RPMI8226 (cell line): ENCODE measurements at regions not wholly inside any gene's neighbourhood (a gene's known extent, or its start where the extent isn't known, plus 50 kb on each side); places are given as distances from the start of the nearest gene placed in this dataset.

Source experiments
- DNase-seq: peaks from one replicate; pipeline ENCODE4 v3.0.0-alpha.2; 2015

DNA sequence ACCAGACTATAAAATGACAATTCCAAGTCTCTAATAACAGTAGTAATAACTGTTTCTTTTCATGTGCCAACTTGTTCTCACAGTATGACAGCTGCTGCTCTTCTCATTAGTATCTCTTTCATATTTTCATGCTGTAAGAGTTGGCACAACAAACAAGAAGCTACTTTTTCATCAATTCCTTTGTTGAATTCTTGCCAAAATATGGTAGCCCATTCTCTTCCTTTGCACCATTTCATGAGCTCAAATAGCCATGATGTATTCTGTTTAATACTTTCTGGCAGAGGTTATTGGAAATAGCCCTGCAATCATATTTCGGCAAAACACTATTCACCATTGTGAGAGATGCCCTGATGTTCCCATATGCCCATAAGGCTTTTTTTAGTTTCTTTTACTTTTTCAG is 1100.7 kb downstream of the TRHDE start:
- DNase-seq: no peak

DNA sequence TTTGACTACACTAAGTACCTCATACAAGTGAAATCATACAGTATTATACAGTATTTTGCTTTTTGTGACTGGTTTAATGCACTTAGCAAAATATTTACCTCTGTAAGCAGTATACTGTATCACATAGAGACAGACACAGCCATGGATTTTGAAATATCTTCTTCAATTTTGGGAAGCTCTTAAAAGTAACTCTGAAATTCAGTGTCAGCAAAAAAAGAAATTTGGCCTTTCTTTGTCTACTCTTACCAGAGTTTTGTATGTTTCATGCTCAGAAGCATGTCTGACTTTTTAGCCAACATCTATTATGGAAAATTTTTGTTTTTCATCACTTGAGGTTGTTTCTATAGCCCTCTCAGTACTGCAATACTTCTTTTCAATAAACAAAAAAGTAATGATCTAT is 1102.2 kb downstream of the TRHDE start:
- no peak for DNase-seq

DNA sequence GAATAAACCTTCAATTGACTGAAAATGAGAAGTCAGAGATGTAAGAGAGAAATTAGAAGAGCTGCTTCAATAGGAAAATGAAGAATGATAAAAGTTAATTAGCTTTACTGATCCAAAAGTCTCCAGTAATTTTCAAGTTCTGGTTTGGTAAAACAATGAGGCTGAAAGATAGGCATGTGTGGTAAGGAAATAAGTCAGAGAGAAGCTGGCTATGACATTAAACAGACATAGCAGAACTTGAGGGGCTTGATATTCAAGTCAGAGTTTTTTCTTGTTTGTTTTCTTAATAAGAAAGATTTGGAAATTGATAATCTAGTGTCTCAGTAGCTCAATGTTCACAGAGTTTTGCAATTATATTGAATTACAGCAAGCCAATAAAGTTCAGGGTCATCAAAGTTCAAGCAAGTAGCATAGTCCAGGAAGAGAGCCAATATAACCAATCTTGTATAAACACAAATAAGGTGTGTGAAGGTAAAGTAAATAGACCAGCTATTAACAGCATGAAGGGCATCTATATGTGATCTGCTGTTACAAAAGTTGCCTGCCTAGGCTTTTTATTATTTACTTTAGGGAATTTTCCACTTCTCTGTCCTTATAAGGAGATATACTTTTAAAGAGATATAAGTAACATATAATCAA is 1111.5 kb downstream of the TRHDE start:
- no peak for DNase-seq

DNA sequence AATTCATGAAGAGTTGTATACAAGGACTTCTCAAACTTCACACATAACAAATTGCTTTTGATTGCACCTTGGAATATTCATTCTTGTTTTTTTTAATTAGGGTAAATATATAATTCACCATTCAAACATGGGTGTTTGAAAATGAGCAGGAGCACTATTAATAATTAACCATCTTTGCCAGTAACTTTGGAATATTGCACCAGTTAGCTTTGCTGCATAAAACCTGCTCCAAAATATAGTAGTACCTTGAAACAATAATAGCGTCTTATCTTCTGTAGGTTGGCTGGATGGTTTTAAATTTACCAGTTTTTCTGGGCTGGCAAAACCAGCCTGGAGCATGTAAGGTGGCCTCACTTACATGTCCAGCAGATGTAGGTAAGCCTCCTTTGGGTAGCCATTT is 1112.4 kb downstream of the TRHDE start:
- DNase-seq: no peak

DNA sequence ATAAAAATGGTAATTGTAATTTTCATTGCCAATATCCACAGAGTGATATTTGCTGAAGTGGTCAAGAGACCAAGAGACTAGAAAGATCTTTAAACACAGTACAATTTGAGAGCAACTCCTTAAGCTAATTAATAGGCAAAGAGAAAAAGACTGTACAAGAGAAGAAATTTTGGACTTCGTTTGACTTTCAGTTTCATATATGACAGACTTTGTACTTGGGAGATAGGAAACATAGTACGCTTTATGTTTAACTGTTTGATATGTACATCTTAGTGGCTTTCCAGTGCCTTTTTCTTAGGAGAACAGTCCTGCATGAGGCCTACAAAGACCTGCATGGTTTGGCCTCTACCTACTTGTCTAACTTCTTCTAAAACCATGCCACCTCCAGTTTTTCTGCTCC is 1118.1 kb downstream of the TRHDE start:
- DNase-seq: no peak

DNA sequence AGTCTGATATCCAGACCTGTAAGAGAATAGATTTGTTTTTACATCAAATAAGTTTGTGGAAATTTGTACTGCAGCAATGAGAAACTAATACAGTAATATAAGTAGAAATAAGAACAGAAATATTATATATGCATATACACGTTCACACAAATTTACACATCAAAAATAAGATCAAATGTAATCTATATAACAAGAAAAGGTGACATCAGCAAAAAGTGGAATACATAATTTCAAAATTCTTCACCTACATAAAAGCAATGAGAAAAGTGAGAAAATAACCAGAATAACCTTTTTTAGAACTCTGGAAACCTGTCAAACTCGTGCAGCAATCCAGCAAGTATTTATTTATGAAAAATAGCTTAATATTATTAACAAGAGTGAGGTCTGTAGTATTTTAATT is 1124.6 kb upstream of the ATXN7L3B start:
- no peak for DNase-seq

DNA sequence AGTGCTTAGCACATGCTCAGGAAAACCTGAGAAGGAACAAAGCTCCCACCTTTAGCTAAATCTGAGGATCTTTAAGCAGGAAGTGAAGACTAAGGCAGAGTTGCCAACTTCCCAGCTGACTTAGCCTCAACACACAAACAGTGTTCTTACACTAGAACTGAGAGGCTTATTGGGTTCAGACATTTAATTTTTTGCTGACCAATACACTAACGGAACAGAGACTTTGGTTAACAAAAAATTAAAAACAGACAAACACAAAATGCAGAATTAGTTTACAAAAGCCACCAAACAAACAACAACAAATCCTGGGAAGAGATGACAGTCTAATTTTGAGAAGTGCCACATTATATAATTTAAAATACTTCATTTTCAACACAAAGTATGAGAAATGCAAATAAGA is 1123.7 kb upstream of the ATXN7L3B start:
- no peak for DNase-seq

DNA sequence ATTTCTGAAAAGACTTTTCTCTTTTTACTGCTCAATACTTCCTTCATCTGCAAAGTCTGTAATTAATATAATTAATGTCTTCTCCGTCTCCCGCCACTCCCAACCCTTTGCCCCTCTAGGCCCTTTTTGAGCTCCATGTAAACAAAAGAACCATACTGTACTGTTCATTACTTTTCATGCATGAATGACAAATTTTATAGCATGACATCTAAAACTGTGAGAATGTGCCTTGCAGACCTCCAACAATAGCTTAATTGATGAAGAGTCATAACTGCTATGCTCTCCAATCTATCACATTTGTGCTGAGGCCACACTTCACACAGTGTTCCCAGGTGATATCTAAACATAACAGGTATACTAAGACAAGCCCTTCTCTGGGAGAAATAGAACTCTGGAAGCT is 1122.7 kb upstream of the ATXN7L3B start:
- DNase-seq: no peak

DNA sequence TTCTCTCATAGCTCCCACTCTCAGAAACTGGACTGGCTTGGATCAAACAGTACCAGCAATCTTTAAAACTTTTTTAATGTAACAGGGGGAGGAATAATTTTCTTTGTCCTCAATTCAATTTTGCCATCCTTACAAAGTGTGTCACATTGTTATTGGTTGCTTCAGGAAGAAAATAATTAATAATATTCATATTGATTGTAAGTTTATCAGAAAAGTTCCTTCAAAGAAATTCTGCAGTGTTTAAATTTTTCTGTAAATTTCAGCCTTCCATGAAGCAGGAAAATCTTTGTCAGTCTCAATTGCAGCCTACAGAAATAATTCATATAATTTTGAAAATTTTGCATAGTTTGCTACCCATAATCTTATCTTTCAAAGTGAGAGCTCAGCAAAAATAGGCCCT is 1119.1 kb upstream of the ATXN7L3B start:
- no peak for DNase-seq

DNA sequence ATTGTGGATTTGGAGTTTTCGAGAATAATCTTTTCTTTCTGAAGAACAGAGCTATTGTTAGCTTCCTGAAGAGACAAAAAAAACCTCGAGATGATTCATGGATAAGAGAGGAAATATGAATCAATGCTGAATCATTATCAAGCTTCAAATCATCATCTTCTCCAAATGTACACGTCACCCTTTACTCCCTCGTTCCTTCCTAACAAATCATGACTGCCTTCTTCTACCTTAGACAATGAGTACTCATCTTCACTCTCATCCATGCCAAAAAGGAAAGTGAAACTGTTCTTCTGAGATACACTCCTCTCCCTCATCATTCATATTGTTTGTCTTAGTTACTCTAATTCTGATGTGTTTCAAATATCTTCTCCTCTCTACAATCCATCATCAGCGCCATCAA is 1115.8 kb upstream of the ATXN7L3B start:
- DNase-seq: peak; percentile 41

DNA sequence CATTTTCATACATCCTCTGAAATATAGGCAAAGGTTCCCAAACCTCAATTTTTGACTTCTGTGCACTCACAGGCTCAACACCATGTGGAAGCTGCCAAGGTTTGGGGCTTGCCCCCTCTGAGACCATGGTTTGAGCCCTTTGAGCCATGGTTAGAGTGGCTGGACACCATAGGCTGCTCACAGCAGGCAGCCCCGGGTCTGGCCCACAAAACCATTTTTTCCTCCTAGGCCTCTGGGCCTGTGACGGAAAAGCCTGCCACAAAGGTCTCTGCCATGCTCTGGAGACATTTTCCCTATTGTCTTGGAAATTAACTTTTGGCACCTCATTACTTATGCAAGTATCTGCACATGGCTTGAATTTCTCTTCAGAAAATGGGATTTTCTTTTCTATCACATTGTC is 1113.2 kb upstream of the ATXN7L3B start:
- DNase-seq: no peak

DNA sequence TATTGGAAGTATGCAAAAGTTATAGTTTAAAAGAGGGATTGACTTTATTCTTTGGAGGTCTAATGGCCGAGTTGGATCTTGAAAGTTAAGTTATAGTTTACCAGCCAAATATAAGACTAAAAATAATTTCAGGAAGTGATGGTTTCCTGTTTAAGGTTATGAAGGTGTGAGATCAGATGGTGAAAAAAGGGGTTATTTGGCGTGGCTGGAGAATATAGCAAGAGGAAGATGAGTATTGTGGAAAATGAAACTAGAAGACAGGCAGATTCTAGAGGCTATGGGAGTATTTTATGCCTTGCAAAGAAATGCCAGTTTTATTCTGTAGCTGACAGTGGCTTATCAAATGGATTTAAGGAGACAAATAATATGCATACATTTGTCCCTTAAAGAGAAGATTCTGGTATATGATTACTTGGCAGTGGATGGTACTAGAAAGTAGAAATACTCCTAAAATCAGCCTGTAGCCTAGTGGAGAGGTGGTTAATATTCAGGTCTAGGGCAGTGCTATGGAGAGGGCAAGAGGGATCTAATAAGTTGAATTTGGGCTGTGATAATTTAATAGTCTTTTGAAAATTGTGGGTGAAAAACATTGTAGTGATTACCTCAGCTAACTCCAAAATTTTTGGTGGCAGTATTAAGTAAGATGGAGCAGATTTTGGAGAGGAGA is 1091.8 kb upstream of the ATXN7L3B start:
- peak; percentile 67 for DNase-seq

DNA sequence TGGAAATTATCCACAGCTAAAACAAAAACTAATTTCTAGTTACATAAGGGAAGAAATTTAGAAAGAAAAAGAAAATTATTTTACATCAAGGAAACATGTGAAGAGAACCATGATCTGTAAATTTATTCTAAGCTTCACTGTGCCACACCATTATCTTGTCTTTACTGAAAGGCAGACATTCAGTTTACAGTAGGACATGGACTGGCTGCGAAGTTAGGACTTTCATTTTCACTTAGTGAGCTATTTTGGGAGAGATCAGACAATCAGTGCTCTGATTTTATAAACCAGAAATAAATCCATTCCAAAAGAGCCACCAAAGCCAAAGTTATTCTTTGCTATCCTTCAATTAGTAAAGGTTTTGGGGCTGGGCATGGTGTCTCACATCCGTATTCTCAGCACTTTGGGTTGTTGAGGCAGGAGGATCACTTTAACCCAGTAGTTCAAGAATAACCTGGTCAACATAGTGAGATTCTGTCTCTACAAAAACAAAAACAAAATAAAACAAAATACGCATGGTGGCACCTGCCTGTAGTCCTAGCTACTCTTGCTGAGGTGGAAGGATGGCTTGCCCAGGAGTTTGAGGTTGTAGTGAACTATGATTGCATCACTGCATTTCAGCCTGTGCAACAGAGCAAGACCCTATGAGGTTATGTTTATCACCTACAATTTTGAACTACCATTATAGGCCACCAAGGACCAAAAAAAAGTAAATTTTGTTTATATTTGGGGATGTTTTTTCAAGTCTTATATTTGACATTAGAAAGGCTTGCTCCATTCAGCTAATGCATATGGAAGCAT is 1084.8 kb upstream of the ATXN7L3B start:
- DNase-seq: peak; percentile 54

DNA sequence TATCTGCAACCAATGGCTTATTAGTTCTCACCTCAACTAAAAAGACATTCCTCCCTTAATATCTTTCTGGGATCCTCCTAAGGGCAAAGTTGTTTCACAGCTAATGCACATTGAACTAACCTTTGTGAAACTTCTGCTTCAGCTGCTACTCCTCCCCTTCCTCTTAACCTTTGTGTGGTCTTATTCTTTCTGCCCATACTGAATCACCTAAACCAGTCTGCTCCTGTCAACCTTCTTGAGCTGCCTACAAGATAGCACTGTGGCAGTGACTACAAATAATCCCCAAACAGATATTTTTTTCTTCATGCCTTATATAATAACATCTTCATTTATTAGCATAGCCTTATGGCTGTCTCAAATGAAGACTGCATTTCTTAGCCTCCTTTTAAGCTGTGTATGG is 1077.4 kb upstream of the ATXN7L3B start:
- no peak for DNase-seq

DNA sequence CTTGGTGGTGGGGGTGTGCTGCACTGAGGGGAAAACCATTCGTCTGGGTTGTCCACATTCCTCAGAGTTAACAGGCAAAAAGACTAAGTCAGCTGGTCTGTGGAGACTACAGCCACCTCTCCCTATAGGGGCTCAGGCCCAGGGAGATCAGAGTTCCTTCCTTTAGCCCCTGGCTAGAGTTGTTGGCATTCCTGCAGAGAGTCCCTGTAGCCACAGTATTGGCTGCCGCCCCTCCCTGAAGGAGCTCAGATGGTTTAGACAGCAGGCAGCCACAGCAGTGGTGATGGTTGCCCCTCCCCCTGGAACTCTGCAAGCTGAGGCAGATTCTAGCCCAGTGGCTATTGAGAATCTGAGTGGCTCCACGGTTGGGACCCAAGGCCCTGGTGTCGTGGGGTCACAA is 1072.5 kb upstream of the ATXN7L3B start:
- DNase-seq: no peak

DNA sequence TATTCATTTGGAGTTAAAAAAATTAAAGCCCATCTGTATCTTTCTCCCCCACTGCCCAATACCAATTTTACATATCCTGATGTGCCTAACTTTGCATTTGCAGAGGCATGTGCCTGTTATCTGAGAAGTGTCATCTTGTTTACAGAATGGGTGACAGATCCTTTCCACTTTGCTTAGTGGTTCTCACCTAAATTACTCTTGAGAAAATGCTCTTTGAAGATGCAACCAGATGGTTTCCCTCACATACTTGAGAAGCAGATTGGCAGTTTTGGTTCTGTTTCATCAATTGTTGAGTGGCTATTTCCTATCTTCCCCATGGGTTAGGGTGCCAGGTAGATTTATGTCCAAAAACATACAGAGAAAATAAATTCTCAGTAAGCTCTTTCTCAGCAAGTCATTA is 1051.4 kb upstream of the ATXN7L3B start:
- DNase-seq: no peak

DNA sequence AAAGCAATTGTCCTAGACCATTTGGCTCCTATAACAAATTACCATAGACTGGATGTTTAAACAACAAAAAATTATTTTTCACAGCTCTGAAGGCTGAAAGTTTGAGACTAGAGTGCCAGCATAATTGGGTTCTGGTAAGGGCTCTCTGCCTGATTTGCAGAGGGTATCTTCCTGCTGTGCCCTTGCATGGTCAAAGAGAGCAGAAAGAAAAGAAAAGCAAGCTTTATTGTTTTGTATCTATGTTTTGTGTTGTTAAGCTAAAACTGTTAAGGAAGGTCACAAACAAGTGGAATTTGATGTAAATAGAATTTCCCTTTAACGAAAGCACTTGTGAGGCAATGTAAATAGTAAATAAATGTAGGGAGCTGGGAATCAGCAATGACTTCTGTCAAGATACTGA is 1031.0 kb upstream of the ATXN7L3B start:
- DNase-seq: no peak

DNA sequence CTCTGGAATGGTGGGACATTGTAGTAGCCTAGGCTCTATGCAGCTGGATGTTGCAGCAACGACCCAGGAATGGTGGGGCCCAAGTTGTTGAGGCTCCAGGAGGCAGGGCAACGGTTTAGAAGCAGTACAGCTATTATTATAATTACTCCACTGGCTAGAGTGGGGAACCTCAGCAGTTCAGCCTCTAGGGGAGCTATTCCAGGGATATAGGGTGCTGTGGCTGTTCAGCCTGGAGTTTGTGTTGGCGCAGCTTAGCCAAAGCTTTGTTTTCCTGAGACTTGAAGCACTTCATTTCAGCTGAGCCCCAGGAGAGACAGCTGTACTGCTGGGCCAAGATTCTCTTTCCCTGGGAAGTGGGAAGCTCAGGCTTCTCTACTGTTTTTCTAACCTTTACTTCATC is 1023.0 kb upstream of the ATXN7L3B start:
- peak; percentile 20 for DNase-seq

DNA sequence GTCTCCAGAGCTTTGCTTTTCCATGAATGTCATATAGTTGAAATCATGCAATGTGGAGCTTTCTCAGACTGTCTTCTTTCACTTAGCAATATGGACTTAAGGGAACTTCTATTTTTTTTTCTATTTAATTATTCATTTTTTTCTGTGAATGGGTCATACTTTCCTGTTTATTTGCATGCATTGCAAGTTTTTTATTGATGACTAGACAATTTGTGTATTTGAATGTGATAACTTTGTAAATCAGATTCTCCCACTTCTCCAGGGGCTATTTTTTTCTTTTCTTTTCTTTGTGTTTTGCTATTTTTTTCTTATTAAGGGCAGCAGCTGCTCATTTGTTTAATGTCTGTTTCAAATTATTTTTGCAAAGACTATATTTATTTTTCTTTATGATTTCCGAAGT is 1019.8 kb upstream of the ATXN7L3B start:
- no peak for DNase-seq

DNA sequence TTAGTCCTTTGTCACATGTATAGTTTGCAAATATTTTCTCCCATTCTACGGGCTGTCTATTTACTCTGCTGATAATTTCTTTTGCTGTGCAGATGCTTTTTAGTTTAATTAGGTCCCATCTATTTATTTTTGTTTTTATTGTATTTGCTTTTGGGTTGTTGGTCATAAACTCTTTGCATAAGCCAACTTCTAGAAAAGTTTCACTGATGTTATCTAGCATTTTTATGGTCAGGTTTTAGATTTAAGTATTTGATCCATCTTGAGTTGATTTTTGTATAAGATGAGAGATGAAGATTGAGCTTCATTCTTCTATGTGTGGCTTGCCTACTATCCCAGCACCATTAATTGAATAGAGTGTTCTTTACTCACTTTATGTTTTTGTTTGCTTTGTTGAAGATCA is 1008.4 kb upstream of the ATXN7L3B start:
- DNase-seq: no peak

DNA sequence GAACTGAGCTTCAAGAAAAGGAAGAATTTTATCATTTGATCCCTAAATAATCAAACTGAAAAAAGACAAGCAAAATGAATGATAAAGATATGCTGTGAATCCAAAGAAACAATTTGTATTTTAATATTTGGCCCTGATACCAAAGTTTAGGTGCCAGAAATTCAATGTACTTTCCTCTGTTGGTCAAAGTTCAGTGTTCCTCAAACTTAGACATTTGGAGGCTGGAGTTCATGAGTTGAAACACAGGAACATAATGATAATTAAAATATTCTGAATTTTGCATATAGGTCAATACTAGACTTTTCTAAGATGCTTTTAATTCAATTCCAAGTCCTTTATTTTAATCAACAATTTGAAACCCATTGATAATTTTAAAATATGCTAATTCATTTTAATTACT is 1007.7 kb upstream of the ATXN7L3B start:
- DNase-seq: no peak

DNA sequence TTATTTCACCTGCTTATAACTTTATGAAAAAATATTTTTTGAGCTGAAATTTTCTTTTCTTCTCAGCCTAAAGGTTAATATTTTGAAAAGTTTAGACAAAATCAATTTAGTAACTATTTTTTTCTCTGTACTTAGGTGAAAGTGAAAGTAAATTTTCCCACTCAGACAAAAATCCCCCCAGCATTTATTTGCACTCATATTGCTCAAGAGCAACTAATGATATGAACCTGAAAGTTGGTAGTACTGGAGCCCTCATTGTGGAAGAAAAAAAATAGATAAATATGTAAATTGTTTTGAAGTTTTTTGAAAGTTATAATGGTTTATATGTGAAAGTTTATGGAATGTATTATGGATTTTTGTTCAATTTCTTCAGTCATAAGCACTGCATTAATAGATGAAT is 1005.9 kb upstream of the ATXN7L3B start:
- no peak for DNase-seq

DNA sequence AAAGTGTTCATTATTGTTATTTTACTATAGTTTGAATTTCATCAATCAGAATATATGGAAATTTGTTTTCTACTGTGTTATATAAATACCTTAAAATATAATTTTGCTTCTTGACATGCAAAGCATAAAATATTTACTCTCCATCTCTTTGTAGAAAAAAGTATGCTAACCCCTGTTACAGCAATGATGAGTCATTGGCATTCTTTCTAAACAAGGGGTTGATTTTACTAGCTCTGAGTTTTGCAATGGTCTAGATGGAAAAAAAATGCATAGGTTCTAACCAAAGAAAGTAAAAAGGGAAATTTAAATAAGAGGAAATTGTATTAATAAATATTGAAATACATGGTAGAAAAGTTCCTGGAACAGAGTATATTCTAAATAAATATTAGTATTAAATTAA is 990.2 kb upstream of the ATXN7L3B start:
- DNase-seq: no peak

DNA sequence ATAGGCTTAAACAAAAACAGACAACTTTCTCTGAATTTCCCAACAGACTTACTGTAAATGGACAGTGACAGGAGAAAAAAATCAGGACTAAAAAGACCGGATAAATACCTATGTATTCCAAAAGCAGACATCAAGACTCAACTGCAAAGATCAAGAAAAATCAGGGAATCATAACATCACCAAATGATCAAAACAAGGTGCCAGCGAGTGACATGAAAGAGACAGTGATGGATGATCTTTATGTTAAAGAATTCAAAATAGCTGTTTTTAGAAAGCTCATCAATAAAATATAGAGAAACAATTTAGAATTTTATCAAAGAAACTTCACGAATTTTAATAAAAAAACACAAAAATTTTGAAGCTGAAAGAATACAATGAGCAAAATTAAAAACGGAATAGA is 952.5 kb upstream of the ATXN7L3B start:
- no peak for DNase-seq
